ENCODE measurements at regions not wholly inside any gene's neighbourhood (a gene's known extent, or its start where the extent isn't known, plus 50 kb on each side); places are given as distances from the start of the nearest gene placed in this dataset.
A peak's percentile ranks its signal among the peaks of the same experiment; 100 is the strongest.
"Not testable (repeated sequence)": the region's sequence is repeated elsewhere in the genome, so short reads cannot be mapped to it uniquely, and the experiment has no call there.

DNA sequence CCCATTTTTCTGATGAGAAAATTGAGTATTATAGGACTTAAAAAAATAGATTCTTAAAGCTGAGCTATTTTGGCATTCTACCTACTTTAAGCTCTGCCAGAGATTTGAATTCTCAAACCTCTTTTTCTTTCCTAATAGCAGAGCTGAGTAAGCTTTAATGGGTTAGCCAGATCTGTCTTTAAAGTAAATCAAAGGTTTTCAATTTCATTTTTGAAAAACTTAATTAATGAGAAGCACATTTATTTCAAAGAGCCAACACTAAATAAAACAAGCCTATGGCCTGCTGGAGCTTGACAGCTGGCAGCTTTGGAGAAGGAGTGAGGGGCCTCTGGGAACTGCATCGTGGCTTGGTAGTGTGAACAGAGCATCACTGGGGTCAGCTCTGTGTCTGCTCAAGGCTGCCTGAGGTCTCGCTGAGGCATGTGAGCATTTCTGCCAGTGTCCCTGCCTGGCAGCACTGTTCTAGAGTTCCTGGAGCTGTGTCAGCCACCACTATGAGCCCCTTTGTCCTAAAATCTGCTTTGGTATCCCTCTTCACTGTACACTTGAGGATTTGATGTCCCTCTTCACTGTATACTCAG, 50.4 kb upstream of the PRSS23 start:
- peak; percentile 74 for DNase-seq (ENCODE audit: low read depth)

DNA sequence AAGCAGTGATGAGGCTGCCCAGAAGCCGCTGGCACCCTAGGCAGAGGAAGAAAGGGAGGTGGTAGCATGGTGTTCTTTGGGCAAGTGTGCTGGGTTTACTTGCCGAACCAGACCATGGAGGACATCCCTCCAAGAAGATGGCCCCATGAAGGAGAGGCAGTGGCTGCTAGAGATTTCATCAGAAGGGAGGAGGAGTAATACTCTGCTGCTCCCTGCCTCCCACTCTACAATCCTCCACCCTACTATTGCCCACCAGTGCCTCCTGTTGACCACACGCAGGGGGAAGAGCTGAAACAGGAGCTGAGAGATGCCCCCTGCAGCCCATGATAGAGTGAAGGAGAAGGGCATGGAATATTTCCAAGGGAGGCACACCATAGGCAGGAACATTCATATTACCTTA, 51.0 kb upstream of the PRSS23 start:
- DNase-seq (ENCODE audit: low read depth) = no peak

DNA sequence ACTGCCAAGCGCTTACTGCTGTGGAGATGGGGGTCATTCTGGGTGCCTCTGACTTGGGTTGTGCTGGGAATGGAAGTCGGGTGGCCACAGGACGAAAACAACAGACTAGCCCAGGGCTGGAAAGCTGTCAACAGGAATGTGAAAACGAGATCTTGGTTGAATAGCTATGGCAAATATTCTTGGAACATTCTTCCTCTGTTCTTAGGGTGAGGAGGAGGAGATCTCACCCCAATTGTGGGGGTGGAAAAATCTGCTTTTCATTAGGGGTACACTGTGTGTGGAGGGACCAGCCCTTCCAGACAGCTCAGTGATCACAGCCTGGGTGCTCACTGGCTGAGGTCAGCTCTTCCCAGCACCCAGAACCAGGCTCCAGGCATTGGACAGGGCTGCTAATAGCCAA, 52.0 kb upstream of the PRSS23 start:
- peak; percentile 76 for DNase-seq (ENCODE audit: low read depth)

DNA sequence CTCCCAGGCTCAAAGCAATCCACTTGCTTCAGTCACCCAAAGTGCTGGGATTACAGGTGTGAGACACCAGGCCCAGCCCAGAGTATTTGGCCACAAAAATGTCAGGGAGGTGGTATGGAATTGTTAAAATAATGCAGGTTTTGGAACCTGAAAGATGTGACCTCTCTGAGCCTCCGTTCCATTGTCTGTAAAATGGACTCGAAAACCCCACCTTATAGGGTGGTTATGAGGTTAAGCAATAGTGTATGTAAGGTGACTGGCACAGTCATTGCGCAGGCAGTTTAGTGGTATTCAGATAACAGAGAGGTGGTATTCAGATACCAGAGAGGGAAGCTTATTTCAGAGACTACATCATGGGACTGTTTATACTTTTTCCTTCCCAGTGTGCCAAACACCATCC, 52.5 kb upstream of the PRSS23 start:
- no peak for DNase-seq (ENCODE audit: low read depth)

DNA sequence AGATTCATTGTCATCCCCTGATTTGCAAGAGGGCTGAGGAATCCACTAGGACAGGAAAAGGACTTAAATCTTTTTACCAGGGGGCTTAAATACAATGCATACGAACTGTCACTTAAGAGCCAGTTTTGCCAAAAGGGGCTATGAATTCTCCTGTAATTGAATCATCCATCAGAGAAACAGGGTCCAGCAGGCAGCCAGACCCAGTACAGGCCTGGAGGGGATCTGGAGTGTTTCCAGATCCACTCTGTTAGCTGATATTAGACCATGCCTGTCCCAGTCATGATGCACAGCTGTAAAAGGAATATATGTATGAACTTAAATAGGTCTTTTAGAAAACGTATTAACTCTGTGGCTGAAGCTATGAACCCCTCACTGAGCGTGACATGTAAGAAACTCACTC, 53.8 kb upstream of the PRSS23 start:
- DNase-seq (ENCODE audit: low read depth) = no peak

DNA sequence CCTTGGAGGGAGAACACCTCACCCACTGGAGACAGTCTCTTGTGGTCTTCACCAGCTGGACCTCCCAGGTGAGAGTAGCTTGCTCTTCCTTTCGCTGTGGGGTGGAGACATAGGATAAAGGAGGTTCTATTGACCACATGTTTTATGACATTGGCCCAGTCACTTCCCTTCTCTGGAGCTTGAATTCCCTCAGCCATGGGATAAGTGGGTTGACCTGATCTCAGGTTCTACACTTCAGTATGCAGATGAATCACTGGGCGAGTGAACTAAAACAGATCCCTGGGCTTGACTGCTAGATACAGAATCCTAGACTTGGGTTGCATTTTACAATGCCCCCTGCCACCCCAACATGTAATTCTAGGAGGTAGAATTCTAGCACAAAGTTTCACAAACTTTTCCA, 54.8 kb upstream of the PRSS23 start:
- no peak for DNase-seq (ENCODE audit: low read depth)

DNA sequence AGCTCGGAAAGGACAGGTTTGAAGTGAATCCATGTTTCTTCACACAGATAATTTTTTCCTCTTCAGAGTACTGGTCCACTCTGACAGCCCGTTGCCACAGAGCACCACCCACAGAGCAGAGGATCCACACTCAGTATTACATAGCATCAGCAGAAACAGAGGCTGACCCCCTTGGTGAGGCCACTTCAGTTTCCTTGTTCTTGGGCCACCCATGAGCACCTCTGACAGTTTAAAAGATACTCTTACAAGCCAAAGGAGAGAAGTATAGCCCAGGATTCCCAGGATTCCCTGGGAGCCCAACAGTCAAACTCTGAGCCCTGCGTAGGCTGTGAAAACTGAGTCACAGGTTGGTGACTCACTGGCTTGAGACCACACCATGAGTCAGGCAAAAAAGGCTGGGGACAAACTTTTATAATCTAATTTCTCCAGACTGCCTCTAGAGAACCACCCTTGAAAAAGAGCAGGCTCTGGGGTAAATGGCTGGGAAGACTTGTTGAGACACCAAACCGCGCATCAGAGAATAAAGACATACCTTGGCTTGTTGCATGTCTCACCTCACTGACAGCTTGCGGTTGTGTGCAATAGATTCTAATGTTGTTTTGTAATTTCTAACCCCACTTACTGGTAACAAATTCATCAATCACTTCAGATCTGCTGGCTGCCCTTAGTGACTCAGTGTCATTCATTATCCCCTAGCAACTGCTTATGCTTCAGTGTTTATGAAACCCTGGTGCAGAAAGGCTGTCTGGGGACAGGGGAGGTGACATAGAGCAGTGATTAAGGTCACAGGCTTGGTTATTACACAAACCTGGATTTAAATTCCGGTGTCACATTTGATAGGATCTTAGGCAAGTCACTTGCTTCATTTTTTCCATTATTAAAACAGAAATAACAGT, 56.9 kb upstream of the PRSS23 start:
- peak; percentile 95 for DNase-seq (ENCODE audit: low read depth)

DNA sequence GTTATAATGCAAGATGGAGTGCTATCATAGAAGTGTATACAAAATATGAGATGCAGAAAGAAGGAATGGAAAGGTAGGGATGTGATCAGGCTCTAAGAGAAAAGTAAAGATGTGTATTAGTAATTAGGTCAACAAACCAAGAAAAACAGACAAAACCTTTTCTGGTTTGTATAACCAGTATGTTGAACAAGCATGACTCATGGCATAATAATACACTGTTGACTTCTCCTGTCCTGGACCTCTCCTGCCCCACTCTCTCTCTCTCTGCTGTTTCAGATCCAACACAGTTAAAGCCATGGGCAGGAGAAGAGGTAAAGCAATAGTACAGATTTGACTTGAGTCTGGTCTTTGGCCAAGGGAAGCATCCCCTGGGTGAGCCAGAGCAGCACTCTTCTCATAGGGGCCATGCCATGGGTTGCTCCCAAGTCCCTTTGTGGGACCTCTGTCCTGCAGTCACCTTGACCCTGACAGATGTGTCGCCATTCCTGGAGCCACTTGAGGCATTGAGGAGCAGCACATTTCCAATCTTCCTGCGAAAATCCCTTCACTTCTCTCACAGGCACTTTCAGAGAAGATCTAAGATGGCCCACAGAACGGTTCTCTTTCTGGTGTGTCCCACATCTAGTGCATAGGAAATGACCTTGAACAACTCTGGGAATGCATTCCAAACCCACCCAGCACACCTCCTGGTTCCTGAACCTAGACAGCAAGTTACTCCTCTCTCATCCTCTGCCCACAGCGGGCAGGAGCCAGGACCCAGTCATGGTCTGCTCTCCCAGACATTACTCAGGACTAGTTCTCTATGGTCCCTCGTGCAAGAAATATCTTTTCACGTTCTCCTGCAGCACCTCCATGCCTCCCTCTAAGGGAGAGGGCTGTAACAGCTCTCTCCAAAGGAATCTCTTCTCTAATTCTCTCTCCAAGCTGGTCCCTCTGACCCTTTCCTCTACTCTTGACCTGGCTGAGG, 58.2 kb upstream of the PRSS23 start:
- no peak for DNase-seq (ENCODE audit: low read depth)

DNA sequence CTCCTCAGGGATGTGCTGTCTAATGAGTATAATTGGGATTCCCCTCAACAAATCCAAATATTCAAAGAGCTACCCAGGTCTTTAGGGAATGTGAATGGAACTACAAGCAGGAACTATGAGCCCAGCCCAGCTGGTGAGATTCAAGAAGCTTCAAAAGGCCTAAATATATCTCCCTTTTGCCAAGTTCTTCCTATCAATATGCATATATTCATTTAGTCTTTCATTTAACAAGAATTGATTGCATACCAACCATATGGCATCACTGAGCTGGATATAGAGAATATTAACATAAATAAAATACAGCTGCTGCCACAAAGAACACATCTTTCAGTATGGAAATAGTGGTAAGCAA, 58.9 kb upstream of the PRSS23 start:
- no peak for DNase-seq (ENCODE audit: low read depth)

DNA sequence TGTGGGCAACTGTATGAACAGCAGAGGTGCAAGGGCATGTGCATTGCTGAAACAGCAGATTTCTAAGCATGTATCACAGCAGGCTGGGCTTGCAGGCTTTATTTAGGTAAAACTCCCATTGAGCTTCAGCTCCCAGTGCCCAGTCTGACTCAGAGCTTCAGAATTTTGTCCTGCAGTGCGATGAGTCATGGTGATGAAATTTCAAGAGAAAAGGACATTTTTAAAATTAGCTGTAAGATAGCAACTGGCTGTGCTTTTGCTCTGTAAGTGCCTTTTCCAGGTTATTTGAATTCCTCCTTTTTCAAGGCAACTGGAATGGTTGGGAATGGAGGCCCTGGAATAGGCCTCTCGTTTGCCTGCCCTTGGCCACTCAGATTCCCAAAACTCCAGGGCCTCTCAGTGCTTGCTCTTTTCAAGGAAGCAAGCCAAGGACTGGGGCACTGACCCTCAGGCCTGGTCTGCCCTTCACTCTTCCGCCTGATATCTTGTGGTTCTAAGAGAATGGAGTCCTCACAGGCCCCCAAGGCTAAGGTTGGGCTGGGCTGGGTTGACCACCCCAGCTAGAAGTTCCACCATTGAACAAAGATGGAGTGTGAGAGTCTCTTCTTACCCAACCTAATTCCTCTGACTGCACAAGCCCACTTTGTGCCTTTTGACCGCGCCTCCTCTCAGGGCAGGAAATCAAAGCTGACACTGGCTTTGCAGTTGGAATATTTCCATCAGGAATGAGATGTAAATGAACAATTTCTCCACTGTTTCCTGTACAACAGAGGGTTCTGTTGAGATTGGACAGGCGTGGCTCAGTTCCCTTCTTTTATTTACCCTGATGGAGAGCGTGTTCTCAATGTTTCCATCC, 59.5 kb upstream of the PRSS23 start:
- peak; percentile 87 for DNase-seq (ENCODE audit: low read depth)

DNA sequence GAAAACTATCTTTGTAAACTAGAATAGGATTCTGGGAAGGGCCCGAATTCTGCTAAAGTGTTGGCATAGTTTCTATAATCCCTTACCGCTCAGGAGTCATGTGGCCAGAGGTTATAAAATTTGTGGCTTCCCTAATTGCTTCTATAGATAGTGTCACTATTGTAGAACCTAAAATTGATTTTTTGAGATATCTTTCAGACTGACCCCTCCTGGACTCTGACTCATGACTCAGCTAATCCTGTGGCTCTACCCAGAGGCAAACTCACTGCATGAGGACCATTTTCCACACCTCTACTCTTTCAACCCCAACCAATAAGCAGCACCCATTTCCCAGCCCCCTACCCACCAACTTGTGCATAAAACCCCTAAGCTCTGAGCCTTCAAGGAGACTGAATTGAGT, 61.8 kb upstream of the PRSS23 start:
- no peak for DNase-seq (ENCODE audit: low read depth)

DNA sequence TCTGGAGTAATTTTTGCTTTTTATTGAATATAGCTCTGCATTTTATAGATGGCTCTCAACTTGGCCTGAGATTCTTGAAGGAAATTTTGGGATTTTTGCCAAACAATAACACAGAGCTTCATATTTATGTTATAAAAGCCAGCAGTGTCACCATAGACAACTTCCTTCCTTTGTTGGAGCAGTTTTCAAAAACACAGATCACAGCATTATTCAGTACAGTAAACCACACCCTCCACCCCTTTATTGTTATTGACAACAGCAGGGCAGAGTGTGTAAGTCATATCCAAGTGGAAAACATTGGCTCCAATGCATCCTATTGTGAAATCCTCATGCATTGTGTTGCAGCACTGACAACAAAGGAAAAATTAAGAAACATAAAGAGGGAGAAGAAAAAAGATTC, 62.6 kb upstream of the PRSS23 start:
- no peak for DNase-seq (ENCODE audit: low read depth)

DNA sequence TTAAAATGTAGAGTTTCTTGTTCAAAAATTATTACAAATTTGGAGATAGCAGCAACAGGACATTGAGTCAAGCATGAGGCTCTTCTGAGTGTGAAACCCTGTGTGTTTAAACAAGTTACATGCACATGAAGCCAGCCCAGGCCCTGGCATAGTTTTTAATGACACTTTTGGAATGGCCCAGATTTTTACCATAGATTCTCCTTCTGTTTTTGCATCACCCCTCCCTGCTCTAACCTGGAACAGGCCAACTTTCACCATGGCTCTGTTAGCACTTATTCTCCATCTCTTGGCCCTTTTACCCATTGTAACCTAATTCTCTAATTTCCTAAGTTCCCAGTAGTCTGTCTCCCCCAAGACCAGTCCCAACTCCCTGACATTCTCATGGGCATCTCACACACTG, 63.1 kb upstream of the PRSS23 start:
- no peak for DNase-seq (ENCODE audit: low read depth)

DNA sequence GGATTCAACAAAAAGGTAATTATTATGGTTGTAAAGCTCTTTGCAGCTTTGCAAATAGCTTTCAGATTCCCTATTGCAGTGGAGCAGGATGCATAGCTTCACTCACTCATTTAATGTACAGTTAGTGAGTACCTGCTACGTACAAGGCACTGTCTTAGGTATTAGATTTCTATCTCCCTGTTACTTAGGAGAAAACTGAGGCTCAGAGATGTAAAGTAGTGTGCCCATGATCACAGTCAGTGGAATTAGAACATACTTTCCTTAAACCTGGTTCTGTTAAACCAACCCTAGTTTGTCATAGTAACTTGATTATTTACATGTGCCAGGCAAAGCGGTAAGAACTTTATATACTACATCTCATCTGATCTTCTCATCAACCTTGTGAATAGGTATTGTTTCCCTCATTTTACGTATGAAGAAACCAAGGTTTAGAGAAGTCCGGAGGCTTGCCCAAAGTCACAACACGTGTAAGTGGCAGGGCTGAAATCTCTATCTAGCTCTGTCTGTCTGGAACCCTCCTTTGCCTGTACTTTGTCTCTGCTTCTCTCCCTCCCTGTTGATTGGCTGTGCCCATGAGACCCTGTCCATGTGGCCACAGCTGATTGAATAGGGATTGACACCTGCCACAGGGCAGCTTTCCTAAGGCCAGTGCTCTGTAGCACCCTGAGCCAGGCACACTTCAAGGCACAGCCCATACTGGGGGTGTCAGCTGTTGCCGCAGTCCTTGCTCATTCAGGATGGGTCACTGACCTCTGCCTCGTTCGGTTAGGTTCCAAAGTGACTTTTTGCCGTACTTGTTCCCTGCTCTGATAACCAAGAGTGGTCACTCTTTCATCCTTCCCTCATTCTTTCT, 63.8 kb upstream of the PRSS23 start:
- DNase-seq (ENCODE audit: low read depth) = no peak

DNA sequence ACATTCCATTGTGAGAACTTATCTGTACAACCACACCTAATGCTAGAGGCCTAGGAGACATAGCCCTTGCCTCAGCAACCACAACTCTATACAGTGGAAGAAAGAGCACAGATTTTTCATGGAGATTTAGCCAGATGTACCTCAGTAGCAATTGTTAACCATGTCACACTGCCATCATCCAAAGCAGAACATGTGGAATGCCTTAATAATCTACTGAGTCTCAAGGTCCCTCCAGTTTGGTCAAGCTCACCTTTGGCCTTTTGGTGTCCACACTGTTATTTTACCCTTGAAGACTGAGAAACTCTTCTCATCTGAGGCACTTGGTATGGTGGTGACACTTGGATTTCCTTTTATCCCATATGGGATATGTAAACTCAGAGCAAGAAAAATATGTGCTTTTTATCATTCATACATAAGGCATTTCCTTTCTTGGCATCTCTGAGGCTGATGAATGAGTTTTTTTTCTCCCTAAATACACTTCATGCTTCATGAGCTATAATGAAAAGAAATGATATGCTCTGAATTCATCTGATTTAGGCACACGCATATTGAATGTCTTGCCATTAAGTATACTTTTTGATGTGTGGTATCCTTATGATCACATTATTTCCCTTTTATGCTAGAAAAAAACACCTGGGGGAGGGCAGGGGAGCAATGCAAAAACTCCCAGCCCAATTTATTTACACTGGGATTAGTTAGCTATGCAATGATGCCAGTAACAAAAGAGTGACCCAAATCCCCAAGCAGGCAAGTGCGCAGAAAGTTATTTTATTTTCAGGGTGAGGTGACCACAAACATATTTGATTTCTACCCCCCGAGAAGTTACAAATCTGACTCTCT, 63.3 kb upstream of the ME3 start:
- DNase-seq (ENCODE audit: low read depth) = peak; percentile 32

DNA sequence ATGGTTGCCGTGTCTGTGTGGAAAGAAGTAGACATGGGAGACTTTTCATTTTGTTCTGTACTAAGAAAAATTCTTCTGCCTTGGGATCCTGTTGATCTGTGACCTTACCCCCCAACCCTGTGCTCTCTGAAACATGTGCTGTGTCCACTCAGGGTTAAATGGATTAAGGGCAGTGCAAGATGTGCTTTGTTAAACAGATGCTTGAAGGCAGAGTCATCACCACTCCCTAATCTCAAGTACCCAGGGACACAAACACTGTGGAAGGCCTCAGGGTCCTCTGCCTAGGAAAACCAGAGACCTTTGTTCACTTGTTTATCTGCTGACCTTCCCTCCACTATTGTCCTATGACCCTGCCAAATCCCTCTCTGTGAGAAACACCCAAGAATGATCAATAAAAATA, 60.3 kb upstream of the ME3 start:
- not testable (repeated sequence) for DNase-seq (ENCODE audit: low read depth)

DNA sequence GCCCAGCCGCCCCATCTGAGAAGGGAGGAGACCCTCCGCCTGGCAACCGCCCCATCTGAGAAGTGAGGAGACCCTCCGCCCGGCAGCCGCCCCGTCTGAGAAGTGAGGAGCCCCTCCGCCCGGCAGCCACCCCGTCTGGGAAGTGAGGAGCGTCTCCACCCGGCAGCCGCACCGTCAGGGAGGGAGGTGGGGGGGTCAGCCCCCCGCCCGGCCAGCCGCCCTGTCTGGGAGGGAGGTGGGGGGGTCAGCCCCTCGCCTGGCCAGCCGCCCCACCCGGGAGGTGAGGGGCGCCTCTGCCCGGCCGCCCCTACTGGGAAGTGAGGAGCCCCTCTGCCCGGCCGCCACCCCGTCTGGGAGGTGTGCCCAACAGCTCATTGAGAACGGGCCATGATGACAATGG, 59.9 kb upstream of the ME3 start:
- DNase-seq (ENCODE audit: low read depth) = not testable (repeated sequence)

DNA sequence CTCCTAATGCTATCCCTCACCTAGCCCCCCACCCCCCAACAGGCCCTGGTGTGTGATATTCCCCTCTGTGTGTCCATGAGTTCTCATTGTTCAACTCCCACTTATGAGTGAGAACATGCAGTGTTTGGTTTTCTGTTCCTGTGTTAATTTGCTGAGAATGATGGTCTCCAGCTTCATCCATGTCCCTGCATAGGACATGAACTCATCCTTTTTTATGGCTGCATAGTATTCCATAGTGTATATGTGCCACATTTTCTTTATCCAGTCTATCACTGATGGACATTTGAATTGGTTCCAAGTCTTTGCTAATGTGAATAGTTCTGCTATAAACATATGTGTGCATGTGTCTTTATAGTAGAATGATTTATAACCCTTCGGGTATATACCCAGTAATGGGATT, 57.2 kb upstream of the ME3 start:
- DNase-seq (ENCODE audit: low read depth) = not testable (repeated sequence)

DNA sequence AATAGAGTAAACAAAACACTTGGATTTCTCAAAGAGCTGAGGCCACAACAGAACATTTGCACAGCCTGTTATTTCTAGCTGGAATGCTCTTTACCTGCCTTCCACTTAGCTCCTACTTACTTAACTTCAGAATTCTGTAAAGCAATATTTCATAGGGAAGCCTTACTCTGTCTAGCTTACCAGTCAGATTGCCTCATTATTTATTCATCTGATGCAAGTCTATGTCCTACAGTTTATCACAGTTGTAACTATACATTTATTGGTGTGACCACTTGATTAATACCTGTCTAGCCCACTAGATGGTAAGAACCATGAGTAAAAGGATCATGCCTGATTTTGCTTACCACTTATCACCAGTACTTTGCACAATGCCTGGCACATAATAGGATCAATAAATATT, 56.1 kb upstream of the ME3 start:
- DNase-seq (ENCODE audit: low read depth) = no peak
